ENCODE measurements at regions not wholly inside any gene's neighbourhood (a gene's known extent, or its start where the extent isn't known, plus 50 kb on each side); places are given as distances from the start of the nearest gene placed in this dataset.

- ATAC-seq (ENCODE audit: low read depth), result no peak
- DNase-seq, result no peak
- POLR2A ChIA-PET, result no interaction called here
These were observed 233.1 kb upstream of the RASA1 start for GRCh38 chr5:87034557-87034956.

GRCh38 chr5:87042554-87042953 lies 225.1 kb upstream of the RASA1 start:
- Histone ChIP-seq H3K9ac (ENCODE audit: low read length) (no peak overlapping the region), H3K9me3 (ENCODE audit: control extremely low read depth in 1 of 3, control insufficient read depth in 2 of 3, insufficient read depth in 1 of 3, low read length in 2 of 3) (peaks cover 2 to 5% (median 5%) of the 10 kb centered on the region in 3 donors), H3K36me3 (replicated peaks in 1 of 2; ENCODE audit: control extremely low read depth in 1 of 2, control insufficient read depth in 1 of 2, extremely low read depth in 1 of 2, insufficient read depth in 2 of 2, low read length in 1 of 2) (no peaks in the 10 kb centered on the region), H3K79me2 (ENCODE audit: control insufficient read depth, insufficient read depth, low read length) (no peaks in the 10 kb centered on the region), H3K27me3 (replicated peaks in 1 of 4; ENCODE audit: control extremely low read depth in 1 of 4, control insufficient read depth in 3 of 4, insufficient read depth in 4 of 4, low read length in 3 of 4) (no peaks in the 10 kb centered on the region), H2AFZ (ENCODE audit: insufficient read depth, low read depth, low read length, poor library complexity, severe bottlenecking) (no peak overlapping the region), H3K4me3 (ENCODE audit: control extremely low read depth in 1 of 5, extremely low read depth in 1 of 5, insufficient read depth in 1 of 5, low read depth in 2 of 5, low read length in 4 of 5) (no peak overlapping the region), H3K4me1 (ENCODE audit: control insufficient read depth in 2 of 2, insufficient read depth in 2 of 2, low read length in 2 of 2) (no peaks in the 10 kb centered on the region), H4K20me1 (ENCODE audit: control insufficient read depth, insufficient read depth, low read length, poor library complexity, severe bottlenecking) (no peaks in the 10 kb centered on the region), H3K4me2 (replicated peaks; ENCODE audit: low read depth, low read length, poor library complexity, severe bottlenecking) (no peak overlapping the region), H3K27ac (ENCODE audit: low read length in 2 of 2) (no peak overlapping the region)
- Mint-ChIP-seq H3K27me3 (peaks cover 9% of the 10 kb centered on the region), H3K4me3 (no peak overlapping the region), H3K9me3 (ENCODE audit: insufficient read depth) (peaks cover 3% of the 10 kb centered on the region), H3K4me1 (peaks cover 6% of the 10 kb centered on the region), H3K27ac (no peak overlapping the region)
- ChIA-PET POLR2A (no interaction called here), CTCF (interaction anchor here (1.0 kb wide), 1 partner anchor 27 kb away, joined by 3 read pairs; no protein-coding TSS in a partner anchor)
- TF ChIP-seq CTCF (IDR thresholded peaks at IDR 0.05) (no peak), EZH2 (IDR thresholded peaks at IDR 0.05; ENCODE audit: borderline replicate concordance, insufficient read depth, low read depth, low read length, poor library complexity, severe bottlenecking) (no peak)
- no peak for DNase-seq
- 98% methylated on average over 7 of the region's 7 CpGs for WGBS (ENCODE audit: insufficient coverage)
- intact Hi-C loops (cut with micrococcal nuclease), result no loop called here
- ATAC-seq (ENCODE audit: low read depth), result no peak

More at GRCh38 chr5:87034557-87034956, 233.1 kb upstream of the RASA1 start:
- Mint-ChIP-seq H3K4me3 (no peak overlapping the region), H3K27ac (no peak overlapping the region), H3K4me1 (peaks cover 6% of the 10 kb centered on the region), H3K27me3 (peaks cover 4% of the 10 kb centered on the region), H3K9me3 (ENCODE audit: insufficient read depth) (peaks cover 5% of the 10 kb centered on the region)
- H3K4me3 ChIP-seq (ENCODE audit: control extremely low read depth in 1 of 5, extremely low read depth in 1 of 5, insufficient read depth in 1 of 5, low read depth in 2 of 5, low read length in 4 of 5), result no peak overlapping the region
- H3K36me3 ChIP-seq (replicated peaks in 1 of 2; ENCODE audit: control extremely low read depth in 1 of 2, control insufficient read depth in 1 of 2, extremely low read depth in 1 of 2, insufficient read depth in 2 of 2, low read length in 1 of 2), result no peaks in the 10 kb centered on the region
- H4K20me1 ChIP-seq (ENCODE audit: control insufficient read depth, insufficient read depth, low read length, poor library complexity, severe bottlenecking), result no peaks in the 10 kb centered on the region
- no peak overlapping the region for H3K27ac ChIP-seq (ENCODE audit: low read length in 2 of 2)
- no peaks in the 10 kb centered on the region for H3K27me3 ChIP-seq (replicated peaks in 1 of 4; ENCODE audit: control extremely low read depth in 1 of 4, control insufficient read depth in 3 of 4, insufficient read depth in 4 of 4, low read length in 3 of 4)
- no peaks in the 10 kb centered on the region for H3K9me3 ChIP-seq (ENCODE audit: control extremely low read depth in 1 of 3, control insufficient read depth in 2 of 3, insufficient read depth in 1 of 3, low read length in 2 of 3)
- H3K9ac ChIP-seq (ENCODE audit: low read length), result no peak overlapping the region
- CTCF ChIA-PET, result no interaction called here
- no peak overlapping the region for H2AFZ ChIP-seq (ENCODE audit: insufficient read depth, low read depth, low read length, poor library complexity, severe bottlenecking)
- H3K79me2 ChIP-seq (ENCODE audit: control insufficient read depth, insufficient read depth, low read length), result no peaks in the 10 kb centered on the region
- WGBS (ENCODE audit: insufficient coverage), result 71% methylated on average over 1 of the region's 2 CpGs
- no peak for TF ChIP-seq EZH2 (IDR thresholded peaks at IDR 0.05; ENCODE audit: borderline replicate concordance, insufficient read depth, low read depth, low read length, poor library complexity, severe bottlenecking)
- TF ChIP-seq CTCF (IDR thresholded peaks at IDR 0.05), result no peak
- no peak overlapping the region for H3K4me2 ChIP-seq (replicated peaks; ENCODE audit: low read depth, low read length, poor library complexity, severe bottlenecking)
- intact Hi-C loops (cut with micrococcal nuclease), result no loop called here
- no peaks in the 10 kb centered on the region for H3K4me1 ChIP-seq (ENCODE audit: control insufficient read depth in 2 of 2, insufficient read depth in 2 of 2, low read length in 2 of 2)

Measured in B cell (primary cell).